SK-N-SH treated with all-trans-retinoic acid at 6 μM for 48 hours (cell line): ENCODE measurements at regions not wholly inside any gene's neighbourhood (a gene's known extent, or its start where the extent isn't known, plus 50 kb on each side); places are given as distances from the start of the nearest gene placed in this dataset.

Experiments used
- ATAC-seq: fragments of 200-7000 bp; cut with Tn5 transposase; 3 replicates; pipeline ENCODE4 v1.9.1; 2020; ENCODE audit warnings: mild to moderate bottlenecking, moderate library complexity
- ARNTL ChIP-seq: fragments of 450-650 bp; formaldehyde crosslinking; IDR thresholded peaks from 2 replicates; pipeline ENCODE4 v1.5.0; 2020; ENCODE audit warnings: low read depth, mild to moderate bottlenecking, moderate library complexity, borderline replicate concordance
- BACH2 ChIP-seq: fragments of 250-450 bp; sonication (Bioruptor Pico); IDR thresholded peaks from 2 replicates; pipeline ENCODE4 v1.9.0; 2021; ENCODE audit warnings: mild to moderate bottlenecking, borderline replicate concordance
- CREB5 ChIP-seq: fragments of 250-450 bp; sonication (Bioruptor Pico); IDR thresholded peaks from 2 replicates; pipeline ENCODE4 v1.5.1; 2020; ENCODE audit warnings: low read depth, mild to moderate bottlenecking, moderate library complexity
- CSRNP3 ChIP-seq: fragments of 250-450 bp; sonication (Bioruptor Pico); IDR thresholded peaks from 2 replicates; pipeline ENCODE4 v1.5.1; 2021; ENCODE audit warnings: mild to moderate bottlenecking, moderate library complexity
- ESRRG ChIP-seq: fragments of 250-450 bp; sonication (Bioruptor Pico); IDR thresholded peaks from 2 replicates; pipeline ENCODE4 v1.6.1; 2021; ENCODE audit warnings: mild to moderate bottlenecking
- GLIS3 ChIP-seq: fragments of 250-450 bp; sonication (Bioruptor Pico); IDR thresholded peaks from 2 replicates; pipeline ENCODE4 v1.5.0; 2020; ENCODE audit warnings: mild to moderate bottlenecking, moderate library complexity
- ISL1 ChIP-seq: fragments of 250-450 bp; sonication (Bioruptor Pico); IDR thresholded peaks from 2 replicates; pipeline ENCODE4 v2.1.2; 2022; ENCODE audit warnings: mild to moderate bottlenecking, moderate library complexity
- OSR1 ChIP-seq: fragments of 250-450 bp; sonication (Bioruptor Pico); IDR thresholded peaks from 2 replicates; pipeline ENCODE4 v1.8.0; 2022; ENCODE audit warnings: moderate library complexity, mild to moderate bottlenecking, inconsistent platforms
- PATZ1 ChIP-seq: fragments of 250-450 bp; sonication (Bioruptor Pico); IDR thresholded peaks from 2 replicates; pipeline ENCODE4 v1.8.0; 2020; ENCODE audit warnings: mild to moderate bottlenecking, moderate library complexity, borderline replicate concordance
- POU6F1 ChIP-seq: fragments of 250-450 bp; sonication (Bioruptor Pico); IDR thresholded peaks from 2 replicates; pipeline ENCODE4 v1.8.0; 2021; ENCODE audit warnings: low read depth, mild to moderate bottlenecking, moderate library complexity, borderline replicate concordance
- PPARA ChIP-seq: fragments of 250-450 bp; sonication (Bioruptor Pico); IDR thresholded peaks from 2 replicates; pipeline ENCODE4 v1.5.0; 2020; ENCODE audit warnings: mild to moderate bottlenecking, borderline replicate concordance
- SNAI2 ChIP-seq: fragments of 250-450 bp; sonication (Bioruptor Pico); IDR thresholded peaks from 2 replicates; pipeline ENCODE4 v1.5.0; 2020; ENCODE audit warnings: mild to moderate bottlenecking, moderate library complexity
- TCF4 ChIP-seq: fragments of 250-450 bp; sonication (Bioruptor Pico); IDR thresholded peaks from 2 replicates; pipeline ENCODE4 v1.8.0; 2021; ENCODE audit warnings: mild to moderate bottlenecking, moderate library complexity, borderline replicate concordance
- TOX ChIP-seq: fragments of 250-450 bp; sonication (Bioruptor Pico); IDR thresholded peaks from 2 replicates; pipeline ENCODE4 v1.8.0; 2021; ENCODE audit warnings: mild to moderate bottlenecking, moderate library complexity, borderline replicate concordance
- TSHZ2 ChIP-seq: fragments of 250-450 bp; sonication (Bioruptor Pico); IDR thresholded peaks from 2 replicates; pipeline ENCODE4 v1.5.0; 2020; ENCODE audit warnings: mild to moderate bottlenecking, moderate library complexity
- ZC3H10 ChIP-seq: fragments of 250-450 bp; sonication (Bioruptor Pico); IDR thresholded peaks from 2 replicates; pipeline ENCODE4 v1.5.1; 2021; ENCODE audit warnings: mild to moderate bottlenecking, moderate library complexity
- ZFP30 ChIP-seq: fragments of 450-650 bp; formaldehyde crosslinking; IDR thresholded peaks from 2 replicates; pipeline ENCODE4 v1.5.0; 2022; ENCODE audit warnings: mild to moderate bottlenecking, moderate library complexity
- ZNF565 ChIP-seq: fragments of 450-650 bp; formaldehyde crosslinking; conservative IDR thresholded peaks from 2 replicates; pipeline ENCODE4 v1.5.0; 2020; ENCODE audit warnings: low read depth, mild to moderate bottlenecking, moderate library complexity
- ZNF70 ChIP-seq: fragments of 450-650 bp; formaldehyde crosslinking; IDR thresholded peaks from 2 replicates; pipeline ENCODE4 v1.5.0; 2020; ENCODE audit warnings: mild to moderate bottlenecking, moderate library complexity
- ZNF8 ChIP-seq: fragments of 450-650 bp; formaldehyde crosslinking; IDR thresholded peaks from 2 replicates; pipeline ENCODE4 v1.5.0; 2020; ENCODE audit warnings: mild to moderate bottlenecking, moderate library complexity

GRCh38 chr1:105891308-105891707, 1165.2 kb upstream of the PRMT6 start (continued):
- no peak for TF ChIP-seq TSHZ2 (CRISPR knock-in tag)

GRCh38 chr1:105894006-105894405, 1162.5 kb upstream of the PRMT6 start:
- TF ChIP-seq ZNF565 (CRISPR knock-in tag) = no peak
- TF ChIP-seq PATZ1 = no peak
- no peak for TF ChIP-seq TSHZ2 (CRISPR knock-in tag)
- no peak for TF ChIP-seq TCF4 (CRISPR knock-in tag)
- no peak for TF ChIP-seq ESRRG (CRISPR knock-in tag)
- no peak for TF ChIP-seq ZFP30
- no peak for TF ChIP-seq ISL1 (CRISPR knock-in tag)
- no peak for TF ChIP-seq GLIS3 (CRISPR knock-in tag)
- no peak for TF ChIP-seq PPARA (CRISPR knock-in tag)
- no peak for TF ChIP-seq CSRNP3 (CRISPR knock-in tag)
- TF ChIP-seq ZNF70 (CRISPR knock-in tag) = no peak
- no peak for TF ChIP-seq TOX (CRISPR knock-in tag)
- TF ChIP-seq POU6F1 = no peak
- TF ChIP-seq BACH2 (CRISPR knock-in tag) = no peak
- no peak for TF ChIP-seq OSR1 (CRISPR knock-in tag)
- TF ChIP-seq SNAI2 = no peak
- TF ChIP-seq ZNF8 (CRISPR knock-in tag) = no peak
- TF ChIP-seq ZC3H10 = no peak
- ATAC-seq = no peak

- ATAC-seq = no peak
- TF ChIP-seq CREB5 (CRISPR knock-in tag) (no peak), POU6F1 (no peak), OSR1 (CRISPR knock-in tag) (no peak), ARNTL (CRISPR knock-in tag) (no peak), TSHZ2 (CRISPR knock-in tag) (no peak), SNAI2 (no peak), PPARA (CRISPR knock-in tag) (no peak)
Observed at GRCh38 chr1:105909811-105910210, 1146.7 kb upstream of the PRMT6 start.
